ENCODE measurements at regions not wholly inside any gene's neighbourhood (a gene's known extent, or its start where the extent isn't known, plus 50 kb on each side); places are given as distances from the start of the nearest gene placed in this dataset.

GRCh38 chr1:168970926-168971659 is 135.4 kb upstream of the ATP1B1 start:
- TF ChIP-seq ESRRG (CRISPR knock-in tag; IDR thresholded peaks at IDR 0.05), result no peak
- no peak for TF ChIP-seq RARB (CRISPR knock-in tag; IDR thresholded peaks at IDR 0.05)
- TF ChIP-seq ZC3H10 (CRISPR knock-in tag; IDR thresholded peaks at IDR 0.05), result no peak
